Neural progenitor cell (in vitro differentiated cells): ENCODE measurements at regions not wholly inside any gene's neighbourhood (a gene's known extent, or its start where the extent isn't known, plus 50 kb on each side); places are given as distances from the start of the nearest gene placed in this dataset.

ENCODE experiments used
- DNase-seq: peaks from one replicate; pipeline ENCODE4 v3.0.0-alpha.2; 2016; ENCODE audit warnings: low spot score
- H2AFZ ChIP-seq: fragments of 200-600 bp; sonication (generic); replicated peaks from 2 replicates; pipeline ENCODE4 v1.6.1; 2016; ENCODE audit warnings: antibody characterized with exemption
- H3F3A ChIP-seq: fragments of 200-600 bp; sonication (generic); 2 replicates; pipeline ENCODE4 v1.6.1; 2016; ENCODE audit warnings: antibody characterized with exemption, low read depth
- H3K27ac ChIP-seq: fragments of 200-600 bp; sonication (generic); 2 replicates; pipeline ENCODE4 v1.5.1; 2016; ENCODE audit warnings: mild to moderate bottlenecking
- H3K27me3 ChIP-seq: fragments of 200-600 bp; sonication (generic); 2 replicates; pipeline ENCODE4 v1.6.1; 2016; ENCODE audit warnings: mild to moderate bottlenecking, moderate library complexity
- H3K36me3 ChIP-seq: fragments of 200-600 bp; sonication (generic); 2 replicates; pipeline ENCODE4 v1.5.1; 2016
- H3K4me1 ChIP-seq: fragments of 200-600 bp; sonication (generic); 2 replicates; pipeline ENCODE4 v1.6.1; 2016; ENCODE audit warnings: mixed run types
- H3K4me2 ChIP-seq: fragments of 200-600 bp; sonication (generic); 2 replicates; pipeline ENCODE4 v1.6.1; 2016
- H3K4me3 ChIP-seq: fragments of 200-600 bp; sonication (generic); 2 replicates; pipeline ENCODE4 v1.5.1; 2016
- H3K79me2 ChIP-seq: fragments of 200-600 bp; sonication (generic); 2 replicates; pipeline ENCODE4 v1.6.1; 2016; ENCODE audit warnings: low read depth
- H3K9ac ChIP-seq: fragments of 200-600 bp; sonication (generic); 2 replicates; pipeline ENCODE4 v1.6.1; 2016
- H3K9me3 ChIP-seq: fragments of 200-600 bp; sonication (generic); 2 replicates; pipeline ENCODE4 v1.5.1; 2016; ENCODE audit warnings: low read depth
- H4K20me1 ChIP-seq: fragments of 200-600 bp; sonication (generic); 2 replicates; pipeline ENCODE4 v1.6.1; 2016; ENCODE audit warnings: low read depth
- H3K27ac Mint-ChIP-seq: 3 replicates; pipeline ENCODE4 v1.8.0; 2021; ENCODE audit warnings: mixed read lengths
- H3K27me3 Mint-ChIP-seq: 2 replicates; pipeline ENCODE4 v1.8.0; 2022; ENCODE audit warnings: low read depth, mild to moderate bottlenecking, inconsistent platforms, moderate library complexity, mixed read lengths; ENCODE audit not compliant: insufficient read depth
- H3K36me3 Mint-ChIP-seq: 3 replicates; pipeline ENCODE4 v1.8.0; 2021; ENCODE audit warnings: mixed read lengths
- H3K4me1 Mint-ChIP-seq: 3 replicates; pipeline ENCODE4 v1.8.0; 2021; ENCODE audit warnings: mixed read lengths
- H3K4me3 Mint-ChIP-seq: 3 replicates; pipeline ENCODE4 v1.8.0; 2021; ENCODE audit warnings: mild to moderate bottlenecking, moderate library complexity, mixed read lengths
- H3K9me3 Mint-ChIP-seq: 3 replicates; pipeline ENCODE4 v1.8.0; 2020; ENCODE audit warnings: mixed read lengths
- EZH2 ChIP-seq: fragments of 200-600 bp; sonication (generic); IDR thresholded peaks from 2 replicates; pipeline ENCODE4 v1.6.1; 2017; ENCODE audit warnings: antibody characterized with exemption, mild to moderate bottlenecking, moderate library complexity
- EZH2phosphoT487 ChIP-seq: fragments of 200-600 bp; sonication (generic); IDR thresholded peaks from 2 replicates; pipeline ENCODE4 v1.6.1; 2017; ENCODE audit warnings: antibody characterized with exemption
- TF ChIP-seq, protein P1 (sequence below): fragments of 200-600 bp; sonication (generic); IDR thresholded peaks from 2 replicates; pipeline ENCODE4 v1.5.1; 2017; ENCODE audit warnings: antibody characterized with exemption, mild to moderate bottlenecking

DNA sequence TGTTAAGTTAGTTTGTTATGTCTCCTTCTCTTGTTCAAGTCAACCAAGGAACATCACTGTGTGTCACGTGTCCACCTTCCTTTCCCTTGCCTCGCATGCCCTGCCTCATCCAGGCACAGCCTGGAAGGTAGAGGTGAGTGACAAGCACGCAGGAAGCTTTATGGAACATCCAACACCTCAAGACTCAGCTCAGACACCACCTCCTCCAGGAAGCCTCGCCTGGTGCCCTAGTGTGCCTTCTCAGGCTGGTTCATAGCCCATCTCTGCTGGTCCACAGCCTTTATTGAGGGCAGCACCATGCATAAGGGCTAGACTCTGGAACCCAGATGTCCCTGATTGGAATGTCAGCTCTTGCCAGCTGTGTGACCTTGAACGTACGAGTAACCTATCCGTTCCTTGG is 224.3 kb downstream of the ANKRD60 start:
- Histone ChIP-seq H4K20me1 (no peaks in the 10 kb centered on the region), H3K27ac (no peak overlapping the region), H3K9me3 (no peaks in the 10 kb centered on the region), H3K27me3 (peaks cover 6% of the 10 kb centered on the region), H3F3A (peaks cover 14% of the 10 kb centered on the region), H3K36me3 (no peaks in the 10 kb centered on the region), H2AFZ (no peak overlapping the region), H3K4me2 (no peak overlapping the region), H3K9ac (no peak overlapping the region), H3K4me1 (peaks cover 9% of the 10 kb centered on the region), H3K79me2 (no peaks in the 10 kb centered on the region), H3K4me3 (no peak overlapping the region)
- H3K27ac Mint-ChIP-seq = no peak overlapping the region
- DNase-seq = no peak
- H3K36me3 Mint-ChIP-seq = no peaks in the 10 kb centered on the region
- TF ChIP-seq, protein P1, sequence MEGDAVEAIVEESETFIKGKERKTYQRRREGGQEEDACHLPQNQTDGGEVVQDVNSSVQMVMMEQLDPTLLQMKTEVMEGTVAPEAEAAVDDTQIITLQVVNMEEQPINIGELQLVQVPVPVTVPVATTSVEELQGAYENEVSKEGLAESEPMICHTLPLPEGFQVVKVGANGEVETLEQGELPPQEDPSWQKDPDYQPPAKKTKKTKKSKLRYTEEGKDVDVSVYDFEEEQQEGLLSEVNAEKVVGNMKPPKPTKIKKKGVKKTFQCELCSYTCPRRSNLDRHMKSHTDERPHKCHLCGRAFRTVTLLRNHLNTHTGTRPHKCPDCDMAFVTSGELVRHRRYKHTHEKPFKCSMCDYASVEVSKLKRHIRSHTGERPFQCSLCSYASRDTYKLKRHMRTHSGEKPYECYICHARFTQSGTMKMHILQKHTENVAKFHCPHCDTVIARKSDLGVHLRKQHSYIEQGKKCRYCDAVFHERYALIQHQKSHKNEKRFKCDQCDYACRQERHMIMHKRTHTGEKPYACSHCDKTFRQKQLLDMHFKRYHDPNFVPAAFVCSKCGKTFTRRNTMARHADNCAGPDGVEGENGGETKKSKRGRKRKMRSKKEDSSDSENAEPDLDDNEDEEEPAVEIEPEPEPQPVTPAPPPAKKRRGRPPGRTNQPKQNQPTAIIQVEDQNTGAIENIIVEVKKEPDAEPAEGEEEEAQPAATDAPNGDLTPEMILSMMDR = no peak
- no peak for TF ChIP-seq EZH2
- TF ChIP-seq EZH2phosphoT487 = no peak
- H3K27me3 Mint-ChIP-seq = no peaks in the 10 kb centered on the region
- H3K4me3 Mint-ChIP-seq = no peak overlapping the region
- H3K9me3 Mint-ChIP-seq = no peaks in the 10 kb centered on the region
- peaks cover 21% of the 10 kb centered on the region for H3K4me1 Mint-ChIP-seq

DNA sequence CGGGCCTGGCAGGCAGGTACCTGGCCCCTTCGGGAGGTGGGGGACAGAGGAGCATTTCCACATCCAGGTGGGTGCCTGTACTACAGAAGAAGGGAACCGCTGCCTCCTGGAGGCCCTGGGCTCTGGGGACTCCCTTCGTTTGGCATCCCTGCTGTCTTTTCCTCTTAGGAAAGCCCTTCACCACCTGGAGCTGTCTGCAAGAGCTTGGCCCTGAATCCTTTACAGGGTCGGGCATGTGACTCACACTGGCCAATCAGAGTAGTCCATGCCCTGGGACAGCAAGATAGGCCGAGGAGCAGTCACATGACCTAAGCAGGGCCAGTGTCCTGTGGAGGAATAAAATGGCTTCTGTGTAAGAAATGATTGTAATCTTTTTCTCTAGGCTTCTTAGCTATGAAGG is 224.9 kb downstream of the ANKRD60 start:
- H3K9me3 Mint-ChIP-seq = no peaks in the 10 kb centered on the region
- H3K9me3 ChIP-seq = no peaks in the 10 kb centered on the region
- H3K27me3 ChIP-seq = peaks cover 12% of the 10 kb centered on the region
- H2AFZ ChIP-seq = no peak overlapping the region
- H3K9ac ChIP-seq = no peak overlapping the region
- no peak for DNase-seq
- peaks cover 15% of the 10 kb centered on the region for H3F3A ChIP-seq
- H3K4me1 ChIP-seq = peaks cover 9% of the 10 kb centered on the region
- no peak overlapping the region for H3K27ac Mint-ChIP-seq
- H3K4me3 Mint-ChIP-seq = no peak overlapping the region
- no peaks in the 10 kb centered on the region for H3K27me3 Mint-ChIP-seq
- H3K36me3 ChIP-seq = no peaks in the 10 kb centered on the region
- no peak overlapping the region for H3K27ac ChIP-seq
- no peaks in the 10 kb centered on the region for H3K79me2 ChIP-seq
- no peaks in the 10 kb centered on the region for H3K36me3 Mint-ChIP-seq
- TF ChIP-seq, protein P1 = no peak
- TF ChIP-seq EZH2phosphoT487 = no peak
- TF ChIP-seq EZH2 = no peak
- no peak overlapping the region for H3K4me3 ChIP-seq
- H4K20me1 ChIP-seq = no peaks in the 10 kb centered on the region
- no peak overlapping the region for H3K4me2 ChIP-seq
- H3K4me1 Mint-ChIP-seq = peaks cover 22% of the 10 kb centered on the region

DNA sequence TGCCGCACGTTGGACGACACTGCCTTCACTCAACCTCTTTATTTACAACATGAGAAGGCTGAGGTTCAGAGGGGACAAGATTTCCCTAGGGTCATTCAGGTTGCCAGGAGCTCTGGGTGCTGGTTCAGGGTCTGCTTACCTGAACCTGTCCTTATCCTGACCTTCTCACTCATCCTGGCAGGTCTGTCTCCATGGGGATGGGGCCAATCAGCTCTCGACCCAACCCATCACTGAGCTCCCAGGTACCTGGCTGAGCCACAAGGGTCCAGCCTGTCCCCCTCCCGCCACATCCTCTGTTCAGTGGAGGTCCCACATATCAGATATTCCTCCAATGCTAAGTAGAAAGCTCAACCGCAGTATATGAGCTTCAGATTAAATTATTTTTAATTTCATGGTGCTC is 225.6 kb downstream of the ANKRD60 start:
- Histone ChIP-seq H3K79me2 (no peaks in the 10 kb centered on the region), H3K9me3 (no peaks in the 10 kb centered on the region), H3K9ac (no peak overlapping the region), H3K4me1 (peaks cover 9% of the 10 kb centered on the region), H3K4me2 (no peak overlapping the region), H2AFZ (no peak overlapping the region), H3K27me3 (peaks cover 15% of the 10 kb centered on the region), H3K4me3 (no peak overlapping the region), H3K36me3 (no peaks in the 10 kb centered on the region), H3F3A (peaks cover 15% of the 10 kb centered on the region), H3K27ac (no peak overlapping the region), H4K20me1 (no peaks in the 10 kb centered on the region)
- Mint-ChIP-seq H3K36me3 (no peaks in the 10 kb centered on the region), H3K4me3 (no peak overlapping the region), H3K27me3 (no peaks in the 10 kb centered on the region), H3K27ac (no peak overlapping the region), H3K4me1 (peaks cover 22% of the 10 kb centered on the region), H3K9me3 (no peaks in the 10 kb centered on the region)
- no peak for TF ChIP-seq EZH2phosphoT487
- no peak for TF ChIP-seq EZH2
- TF ChIP-seq, protein P1 = no peak
- DNase-seq = no peak

DNA sequence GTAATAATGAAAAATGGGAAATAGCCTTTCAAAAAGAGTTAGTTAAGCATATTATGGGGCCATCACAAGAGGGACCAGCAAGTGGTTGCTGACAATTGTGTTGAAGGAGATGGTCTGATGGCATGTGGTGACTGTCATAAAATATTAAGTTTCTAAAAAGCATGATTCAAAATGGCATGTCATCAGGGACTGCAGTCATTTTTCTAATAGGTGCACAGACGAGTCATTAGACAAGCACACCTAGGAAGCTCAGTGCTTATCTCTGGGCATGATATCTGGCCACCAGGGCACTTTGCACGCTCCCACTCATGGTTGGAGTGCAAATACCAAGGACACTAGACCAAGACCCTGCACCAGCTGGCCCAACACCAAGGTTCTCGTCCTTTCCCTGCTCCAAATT is 226.5 kb downstream of the ANKRD60 start:
- H3K27ac Mint-ChIP-seq = no peak overlapping the region
- peaks cover 15% of the 10 kb centered on the region for H3K27me3 ChIP-seq
- no peaks in the 10 kb centered on the region for H3K9me3 ChIP-seq
- no peak overlapping the region for H3K4me3 Mint-ChIP-seq
- no peaks in the 10 kb centered on the region for H3K36me3 Mint-ChIP-seq
- H3K79me2 ChIP-seq = no peaks in the 10 kb centered on the region
- no peak overlapping the region for H3K4me3 ChIP-seq
- no peak overlapping the region for H2AFZ ChIP-seq
- no peak overlapping the region for H3K9ac ChIP-seq
- DNase-seq = no peak
- H3K9me3 Mint-ChIP-seq = peaks cover 2% of the 10 kb centered on the region
- no peaks in the 10 kb centered on the region for H4K20me1 ChIP-seq
- no peaks in the 10 kb centered on the region for H3K36me3 ChIP-seq
- no peak overlapping the region for H3K4me2 ChIP-seq
- no peaks in the 10 kb centered on the region for H3K27me3 Mint-ChIP-seq
- H3K4me1 Mint-ChIP-seq = peaks cover 22% of the 10 kb centered on the region
- no peak overlapping the region for H3K27ac ChIP-seq
- TF ChIP-seq, protein P1 = no peak
- TF ChIP-seq EZH2 (no peak), EZH2phosphoT487 (no peak)
- peaks cover 9% of the 10 kb centered on the region for H3K4me1 ChIP-seq
- H3F3A ChIP-seq = peaks cover 15% of the 10 kb centered on the region
